ENCODE measurements at regions not wholly inside any gene's neighbourhood (a gene's known extent, or its start where the extent isn't known, plus 50 kb on each side); places are given as distances from the start of the nearest gene placed in this dataset.

- Histone ChIP-seq H3K4me3 (ENCODE audit: insufficient read depth, low read length, poor library complexity, severe bottlenecking) (no peak overlapping the region), H3K27me3 (ENCODE audit: low read length) (no peaks in the 10 kb centered on the region), H2AFZ (ENCODE audit: low read depth, low read length, severe bottlenecking) (no peak overlapping the region), H3K9ac (ENCODE audit: low read length) (no peak overlapping the region), H3F3A (ENCODE audit: insufficient read depth) (no peaks in the 10 kb centered on the region), H3K9me3 (ENCODE audit: insufficient read depth, low read length) (no peaks in the 10 kb centered on the region), H3K79me2 (ENCODE audit: insufficient read depth, low read length) (no peaks in the 10 kb centered on the region), H3K4me2 (ENCODE audit: low read depth, low read length, poor library complexity, severe bottlenecking) (no peak overlapping the region), H4K20me1 (ENCODE audit: low read depth, low read length) (no peaks in the 10 kb centered on the region), H3K36me3 (ENCODE audit: low read length) (no peaks in the 10 kb centered on the region), H3K27ac (ENCODE audit: low read depth, low read length) (no peak overlapping the region), H3K9me2 (replicated peaks; ENCODE audit: insufficient read depth, low read length) (no peaks in the 10 kb centered on the region)
- TF ChIP-seq EZH2phosphoT487 (conservative IDR thresholded peaks at IDR 0.05; ENCODE audit: low read length) (no peak), CTCF (IDR thresholded peaks at IDR 0.05; ENCODE audit: insufficient read depth, low read length, poor library complexity, severe bottlenecking) (no peak)
Measured at GRCh38 chr2:65802298-65802942, 370.0 kb upstream of the SPRED2 start.

DNA sequence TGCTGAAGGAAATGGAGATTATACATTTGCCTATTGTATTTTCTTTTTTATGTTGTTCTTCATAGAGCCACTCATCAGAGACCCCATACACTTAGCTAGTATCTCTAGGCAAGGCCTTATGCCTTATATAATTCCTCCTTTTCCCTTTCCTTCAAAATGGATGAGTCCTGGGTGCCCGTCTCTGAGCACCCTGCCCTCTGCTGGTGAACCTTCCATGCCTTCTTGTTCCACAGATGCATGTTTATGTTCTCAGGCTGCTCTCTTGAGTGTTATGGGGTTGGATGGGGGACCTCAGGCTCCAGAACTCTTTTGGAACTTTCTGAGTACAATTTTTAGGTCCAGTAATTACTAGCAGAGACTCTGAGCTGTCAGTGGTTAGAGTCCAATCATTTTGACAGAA is 368.6 kb upstream of the SPRED2 start:
- no peaks in the 10 kb centered on the region for H3K9me2 ChIP-seq (replicated peaks; ENCODE audit: insufficient read depth, low read length)
- H3K36me3 ChIP-seq (ENCODE audit: low read length): no peaks in the 10 kb centered on the region
- H3K9me3 ChIP-seq (ENCODE audit: insufficient read depth, low read length): no peaks in the 10 kb centered on the region
- H3F3A ChIP-seq (ENCODE audit: insufficient read depth): no peaks in the 10 kb centered on the region
- H3K4me2 ChIP-seq (ENCODE audit: low read depth, low read length, poor library complexity, severe bottlenecking): no peak overlapping the region
- TF ChIP-seq EZH2phosphoT487 (conservative IDR thresholded peaks at IDR 0.05; ENCODE audit: low read length) (no peak), CTCF (IDR thresholded peaks at IDR 0.05; ENCODE audit: insufficient read depth, low read length, poor library complexity, severe bottlenecking) (no peak)
- no peak overlapping the region for H3K27ac ChIP-seq (ENCODE audit: low read depth, low read length)
- no peak overlapping the region for H2AFZ ChIP-seq (ENCODE audit: low read depth, low read length, severe bottlenecking)
- H4K20me1 ChIP-seq (ENCODE audit: low read depth, low read length): no peaks in the 10 kb centered on the region
- no peak overlapping the region for H3K9ac ChIP-seq (ENCODE audit: low read length)
- H3K79me2 ChIP-seq (ENCODE audit: insufficient read depth, low read length): no peaks in the 10 kb centered on the region
- no peak overlapping the region for H3K4me3 ChIP-seq (ENCODE audit: insufficient read depth, low read length, poor library complexity, severe bottlenecking)
- no peaks in the 10 kb centered on the region for H3K27me3 ChIP-seq (ENCODE audit: low read length)

DNA sequence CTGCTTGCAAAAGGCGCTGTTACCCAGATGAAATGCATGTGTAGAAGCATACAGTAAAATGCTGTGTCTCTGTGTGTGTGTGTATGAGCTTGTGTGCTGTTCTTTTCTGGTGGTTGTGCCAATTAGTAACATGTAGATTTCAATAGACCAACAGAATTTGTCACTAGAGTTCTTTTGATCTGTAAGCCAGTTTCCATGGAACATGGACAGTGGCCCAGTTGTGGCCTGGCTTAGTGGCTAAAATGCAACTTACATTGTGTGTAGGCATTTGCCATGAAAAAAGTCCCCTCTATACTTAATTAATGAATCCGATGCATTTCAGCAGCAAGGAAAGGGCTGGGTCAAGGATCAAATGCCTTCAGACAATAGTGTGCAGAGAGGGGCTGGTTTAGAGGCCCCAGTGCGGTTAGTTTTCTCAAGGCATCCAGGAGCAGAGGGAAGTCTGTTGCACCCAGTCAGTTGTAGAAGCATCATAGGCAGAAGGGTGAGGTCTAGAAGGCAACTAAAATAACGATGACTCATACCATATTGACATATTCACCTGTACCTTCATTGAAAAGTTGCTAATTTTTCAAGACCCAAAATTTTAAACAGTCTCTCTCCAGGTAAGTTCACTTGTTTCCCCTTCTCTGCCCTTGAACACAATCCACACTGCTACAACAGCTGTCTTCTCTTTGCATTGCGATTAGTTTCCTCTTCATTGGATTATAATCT is 366.9 kb upstream of the SPRED2 start:
- H3K9me2 ChIP-seq (replicated peaks; ENCODE audit: insufficient read depth, low read length): no peaks in the 10 kb centered on the region
- no peaks in the 10 kb centered on the region for H3K36me3 ChIP-seq (ENCODE audit: low read length)
- H4K20me1 ChIP-seq (ENCODE audit: low read depth, low read length): no peaks in the 10 kb centered on the region
- no peaks in the 10 kb centered on the region for H3K79me2 ChIP-seq (ENCODE audit: insufficient read depth, low read length)
- no peak overlapping the region for H3K9ac ChIP-seq (ENCODE audit: low read length)
- no peaks in the 10 kb centered on the region for H3K9me3 ChIP-seq (ENCODE audit: insufficient read depth, low read length)
- H3K4me2 ChIP-seq (ENCODE audit: low read depth, low read length, poor library complexity, severe bottlenecking): no peak overlapping the region
- no peak overlapping the region for H2AFZ ChIP-seq (ENCODE audit: low read depth, low read length, severe bottlenecking)
- no peak for TF ChIP-seq EZH2phosphoT487 (conservative IDR thresholded peaks at IDR 0.05; ENCODE audit: low read length)
- TF ChIP-seq CTCF (IDR thresholded peaks at IDR 0.05; ENCODE audit: insufficient read depth, low read length, poor library complexity, severe bottlenecking): no peak
- no peaks in the 10 kb centered on the region for H3K27me3 ChIP-seq (ENCODE audit: low read length)
- H3F3A ChIP-seq (ENCODE audit: insufficient read depth): no peaks in the 10 kb centered on the region
- H3K4me3 ChIP-seq (ENCODE audit: insufficient read depth, low read length, poor library complexity, severe bottlenecking): no peak overlapping the region
- H3K27ac ChIP-seq (ENCODE audit: low read depth, low read length): no peak overlapping the region
